ENCODE measurements at regions not wholly inside any gene's neighbourhood (a gene's known extent, or its start where the extent isn't known, plus 50 kb on each side); places are given as distances from the start of the nearest gene placed in this dataset.

GRCh38 chr7:67348171-67348570 is 351.5 kb downstream of the TYW1 start:
- H3K9ac ChIP-seq (ENCODE audit: low read depth, low read length), result no peak overlapping the region
- in situ Hi-C loops (cut with MboI; ENCODE audit: low sequenced_read_pairs) (no loop called here), intact Hi-C loops (cut with micrococcal nuclease) (no loop called here), dilution Hi-C loops (cut with HindIII; ENCODE audit: low sequenced_read_pairs, unreplicated experiment) (no loop called here)
- H2AFZ ChIP-seq (replicated peaks; ENCODE audit: low read length, poor library complexity), result no peak overlapping the region
- H3K79me1 ChIP-seq (ENCODE audit: low read depth in 1 of 2, low read length in 2 of 2), result no peaks in the 10 kb centered on the region
- no peak overlapping the region for H2BK15ac ChIP-seq (ENCODE audit: low read depth, low read length)
- TF ChIP-seq ELK1 (IDR thresholded peaks at IDR 0.05; ENCODE audit: borderline replicate concordance, low read depth, low read length), result no peak
- TF ChIP-seq, protein P1, sequence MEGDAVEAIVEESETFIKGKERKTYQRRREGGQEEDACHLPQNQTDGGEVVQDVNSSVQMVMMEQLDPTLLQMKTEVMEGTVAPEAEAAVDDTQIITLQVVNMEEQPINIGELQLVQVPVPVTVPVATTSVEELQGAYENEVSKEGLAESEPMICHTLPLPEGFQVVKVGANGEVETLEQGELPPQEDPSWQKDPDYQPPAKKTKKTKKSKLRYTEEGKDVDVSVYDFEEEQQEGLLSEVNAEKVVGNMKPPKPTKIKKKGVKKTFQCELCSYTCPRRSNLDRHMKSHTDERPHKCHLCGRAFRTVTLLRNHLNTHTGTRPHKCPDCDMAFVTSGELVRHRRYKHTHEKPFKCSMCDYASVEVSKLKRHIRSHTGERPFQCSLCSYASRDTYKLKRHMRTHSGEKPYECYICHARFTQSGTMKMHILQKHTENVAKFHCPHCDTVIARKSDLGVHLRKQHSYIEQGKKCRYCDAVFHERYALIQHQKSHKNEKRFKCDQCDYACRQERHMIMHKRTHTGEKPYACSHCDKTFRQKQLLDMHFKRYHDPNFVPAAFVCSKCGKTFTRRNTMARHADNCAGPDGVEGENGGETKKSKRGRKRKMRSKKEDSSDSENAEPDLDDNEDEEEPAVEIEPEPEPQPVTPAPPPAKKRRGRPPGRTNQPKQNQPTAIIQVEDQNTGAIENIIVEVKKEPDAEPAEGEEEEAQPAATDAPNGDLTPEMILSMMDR (conservative IDR thresholded peaks at IDR 0.05; ENCODE audit: low read depth, low read length), result no peak
- TF ChIP-seq MAFK (IDR thresholded peaks at IDR 0.05; ENCODE audit: low read depth, low read length), result no peak
- no peak for TF ChIP-seq MAZ (IDR thresholded peaks at IDR 0.05; ENCODE audit: borderline replicate concordance, low read depth, low read length)
- TF ChIP-seq RFX5 (IDR thresholded peaks at IDR 0.05; ENCODE audit: low read depth, low read length), result no peak
- TF ChIP-seq, protein P2, sequence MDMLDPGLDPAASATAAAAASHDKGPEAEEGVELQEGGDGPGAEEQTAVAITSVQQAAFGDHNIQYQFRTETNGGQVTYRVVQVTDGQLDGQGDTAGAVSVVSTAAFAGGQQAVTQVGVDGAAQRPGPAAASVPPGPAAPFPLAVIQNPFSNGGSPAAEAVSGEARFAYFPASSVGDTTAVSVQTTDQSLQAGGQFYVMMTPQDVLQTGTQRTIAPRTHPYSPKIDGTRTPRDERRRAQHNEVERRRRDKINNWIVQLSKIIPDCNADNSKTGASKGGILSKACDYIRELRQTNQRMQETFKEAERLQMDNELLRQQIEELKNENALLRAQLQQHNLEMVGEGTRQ (IDR thresholded peaks at IDR 0.05; ENCODE audit: low read depth, low read length), result no peak
- no peak for TF ChIP-seq FOS (IDR thresholded peaks at IDR 0.05; ENCODE audit: low read depth, low read length)
- no peak for TF ChIP-seq MXI1 (IDR thresholded peaks at IDR 0.05; ENCODE audit: borderline replicate concordance, low read depth, low read length)
- no peak for TF ChIP-seq POLR2A (IDR thresholded peaks at IDR 0.05; ENCODE audit: low read depth, low read length)
- no peak for TF ChIP-seq SMC3 (IDR thresholded peaks at IDR 0.05; ENCODE audit: low read depth, low read length)
- no peak for TF ChIP-seq NFE2L2 (IDR thresholded peaks at IDR 0.05; ENCODE audit: low read depth, low read length)
- TF ChIP-seq BHLHE40 (IDR thresholded peaks at IDR 0.05; ENCODE audit: low read depth, low read length), result no peak
- no peak for TF ChIP-seq CEBPB (IDR thresholded peaks at IDR 0.05; ENCODE audit: low read depth, low read length)
- TF ChIP-seq RCOR1 (IDR thresholded peaks at IDR 0.05; ENCODE audit: insufficient replicate concordance, low read length), result no peak
- TF ChIP-seq RAD21 (IDR thresholded peaks at IDR 0.05; ENCODE audit: low read length), result no peak
- no peak for TF ChIP-seq CHD1 (IDR thresholded peaks at IDR 0.05; ENCODE audit: low read depth, low read length)
- no peak overlapping the region for H4K8ac ChIP-seq (ENCODE audit: low read depth in 2 of 2, low read length in 2 of 2)
- H3K36me3 ChIP-seq (ENCODE audit: control insufficient read depth, insufficient read depth, low read length), result peaks cover 1% of the 10 kb centered on the region; the same call in 1 of the 2 replicates
- ChIA-PET POLR2A (ENCODE audit: unreplicated experiment) (no interaction called here), CTCF (no interaction called here)
- H2BK5ac ChIP-seq (ENCODE audit: low read depth, low read length, poor library complexity, severe bottlenecking), result no peak overlapping the region
- no peak overlapping the region for H2AK5ac ChIP-seq (ENCODE audit: low read depth, low read length)
- H3K4ac ChIP-seq (ENCODE audit: low read depth, low read length), result no peak overlapping the region
- H3K9me1 ChIP-seq (ENCODE audit: insufficient read depth, low read length), result no peaks in the 10 kb centered on the region
- DNase-seq (no peak), ATAC-seq (ENCODE audit: low read depth) (no peak)
- BruUV-seq (replicated peaks), result no TSS peak
- no peaks in the 10 kb centered on the region for H3K27me3 ChIP-seq (ENCODE audit: control insufficient read depth, insufficient read depth, low read length)
- no peaks in the 10 kb centered on the region for H4K20me1 ChIP-seq (ENCODE audit: insufficient read depth, low read length)
- no peak overlapping the region for H3K4me2 ChIP-seq (ENCODE audit: low read depth, low read length)
- no peak overlapping the region for H3K4me3 ChIP-seq (ENCODE audit: insufficient read depth, low read depth, low read length)
- no peak overlapping the region for H3K18ac ChIP-seq (ENCODE audit: low read depth, low read length)
- no peak overlapping the region for H3K14ac ChIP-seq (replicated peaks; ENCODE audit: low read depth, low read length)
- H4K5ac ChIP-seq (ENCODE audit: low read depth, low read length), result no peak overlapping the region
- no peak overlapping the region for H2BK20ac ChIP-seq (ENCODE audit: low read depth, low read length)
- H3K23ac ChIP-seq (ENCODE audit: low read depth, low read length), result no peak overlapping the region
- H3K27ac ChIP-seq (ENCODE audit: insufficient read depth, low read length), result no peak overlapping the region
- peaks cover 4% of the 10 kb centered on the region; the same call in 1 of the 2 replicates for H3K9me3 ChIP-seq (ENCODE audit: control insufficient read depth, insufficient read depth, low read length)
- no peak overlapping the region for H3K56ac ChIP-seq (ENCODE audit: extremely low read depth, insufficient read depth, low read length)
- H2AK9ac ChIP-seq (replicated peaks; ENCODE audit: low read depth, low read length, poor library complexity), result no peak overlapping the region
- 91% methylated on average over 7 of the region's 7 CpGs; no CpG with 5 or more reads in 1 of the 2 experiments for WGBS, 2 experiments (ENCODE audit: extremely low coverage in 2 of 2, insufficient read length in 1 of 2)
- no peak overlapping the region for H2BK120ac ChIP-seq (ENCODE audit: low read depth, low read length)
- no peak overlapping the region for H4K91ac ChIP-seq (ENCODE audit: insufficient read depth, low read depth, low read length)
- no peaks in the 10 kb centered on the region for H3K4me1 ChIP-seq (ENCODE audit: control insufficient read depth, insufficient read depth, low read length)

All from IMR-90 (cell line).